ENCODE measurements at regions not wholly inside any gene's neighbourhood (a gene's known extent, or its start where the extent isn't known, plus 50 kb on each side); places are given as distances from the start of the nearest gene placed in this dataset.
"Not testable (repeated sequence)": the region's sequence is repeated elsewhere in the genome, so short reads cannot be mapped to it uniquely, and the experiment has no call there.

GRCh38 chr16:65743558-65743957 lies 621.7 kb upstream of the CDH11 start:
- Histone ChIP-seq H3K4me1 (replicated peaks in 1 of 2) (peaks cover 5 to 6% of the 10 kb centered on the region in 2 donors), H3K27ac (no peak overlapping the region), H3K4me3 (no peak overlapping the region)
- ATAC-seq (replicated peaks in 6 of 8): no peak
- in situ Hi-C loops (cut with MboI; ENCODE audit: low pct_unique_long_range_greater_than_20kb in 2 of 9, low sequenced_read_pairs in 9 of 9, unreplicated experiment in 9 of 9): no loop called here
- WGBS, 10 experiments: 20 to 100% (median 82%) methylated on average over 1 to 3 of the region's 3 CpGs; no CpG with 5 or more reads in 1 of the 10 experiments

DNA sequence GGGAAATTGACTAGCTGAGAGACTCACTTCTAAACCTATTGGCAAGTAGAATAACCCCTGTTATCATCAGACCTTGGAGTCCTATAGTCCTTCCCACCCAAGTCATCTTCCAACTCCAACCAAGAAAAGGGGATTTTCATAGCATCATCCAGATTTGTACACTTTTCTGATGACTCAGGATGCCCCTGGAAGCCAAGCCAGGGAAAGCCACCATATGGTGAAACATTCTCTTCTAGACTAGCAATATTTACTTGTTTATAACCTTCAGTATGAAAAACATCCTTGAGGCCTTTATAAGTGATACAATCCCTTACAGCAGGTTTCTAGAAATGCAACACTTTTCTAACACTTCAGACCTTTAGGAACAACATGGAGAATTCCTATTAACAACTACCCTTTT lies 618.8 kb upstream of the CDH11 start:
- no peak for ATAC-seq (replicated peaks in 6 of 8)
- in situ Hi-C loops (cut with MboI; ENCODE audit: low pct_unique_long_range_greater_than_20kb in 2 of 9, low sequenced_read_pairs in 9 of 9, unreplicated experiment in 9 of 9): no loop called here
- Histone ChIP-seq H3K4me3 (no peak overlapping the region), H3K4me1 (replicated peaks in 1 of 2) (peaks cover 3 to 4% of the 10 kb centered on the region in 2 donors), H3K27ac (no peak overlapping the region)

- Histone ChIP-seq H3K4me1 (replicated peaks in 1 of 2) (peaks cover 3 to 4% of the 10 kb centered on the region in 2 donors), H3K27ac (no peak overlapping the region), H3K4me3 (no peak overlapping the region)
- 58 to 100% (median 84%) methylated on average over 1 to 3 of the region's 3 CpGs; no CpG with 5 or more reads in 2 of the 10 experiments for WGBS, 10 experiments
- ATAC-seq (replicated peaks in 6 of 8): no peak
- in situ Hi-C loops (cut with MboI; ENCODE audit: low pct_unique_long_range_greater_than_20kb in 2 of 9, low sequenced_read_pairs in 9 of 9, unreplicated experiment in 9 of 9): no loop called here
These were observed 617.7 kb upstream of the CDH11 start for GRCh38 chr16:65739518-65739917.

DNA sequence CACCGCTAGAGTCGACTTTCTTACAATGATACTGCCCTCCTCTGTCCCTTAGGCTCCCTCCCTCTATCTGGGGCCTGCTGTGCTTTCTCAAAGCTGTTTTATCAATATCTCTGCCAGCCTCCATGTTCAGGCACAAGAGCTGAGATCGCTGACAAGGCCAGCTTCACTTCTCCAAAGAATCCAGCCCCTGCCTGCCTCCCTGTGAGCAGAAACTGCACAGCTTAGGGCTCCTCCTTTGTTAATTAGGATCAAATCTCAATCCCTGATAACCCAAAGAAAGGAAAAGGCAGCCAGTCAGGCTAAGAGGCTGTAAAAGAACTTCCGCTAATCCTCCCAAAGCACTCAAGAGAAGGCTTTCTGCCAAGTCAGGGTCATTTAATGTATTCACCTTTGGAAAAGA lies 616.0 kb upstream of the CDH11 start:
- in situ Hi-C loops (cut with MboI; ENCODE audit: low pct_unique_long_range_greater_than_20kb in 2 of 9, low sequenced_read_pairs in 9 of 9, unreplicated experiment in 9 of 9): no loop called here
- peaks cover 3 to 4% of the 10 kb centered on the region in 2 donors for H3K4me1 ChIP-seq (replicated peaks in 1 of 2)
- no peak for ATAC-seq (replicated peaks in 6 of 8)
- no peak overlapping the region for H3K4me3 ChIP-seq
- H3K27ac ChIP-seq: no peak overlapping the region
- 0 to 100% (median 67%) methylated on average over 1 to 4 of the region's 4 CpGs; no CpG with 5 or more reads in 1 of the 10 experiments for WGBS, 10 experiments

GRCh38 chr16:65735615-65736014 lies 613.8 kb upstream of the CDH11 start:
- peak in 1 of 8 experiments; percentile 62 for ATAC-seq (replicated peaks in 6 of 8)
- H3K4me1 ChIP-seq (replicated peaks in 1 of 2); H3K27ac ChIP-seq; H3K4me3 ChIP-seq; in situ Hi-C loops (cut with MboI; ENCODE audit: low pct_unique_long_range_greater_than_20kb in 2 of 9, low sequenced_read_pairs in 9 of 9, unreplicated experiment in 9 of 9): not testable (repeated sequence)

DNA sequence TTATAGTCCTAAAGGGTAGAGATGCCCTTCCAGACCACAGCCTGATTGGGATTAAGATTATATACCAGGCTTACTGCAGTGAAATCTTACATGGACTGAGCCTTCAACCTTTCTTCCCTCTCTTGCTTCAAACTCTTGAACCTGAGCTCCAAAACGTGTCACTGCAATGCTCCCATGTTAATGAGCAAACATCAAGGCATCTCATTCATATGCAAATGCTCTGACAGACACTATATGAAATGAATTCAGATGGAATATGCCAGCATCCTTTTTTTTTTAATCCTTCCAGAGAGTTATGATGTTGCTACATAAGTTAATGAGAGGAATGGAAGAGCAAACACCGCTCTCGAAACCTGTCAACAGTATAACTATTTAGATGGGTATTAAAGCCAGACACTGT lies 611.9 kb upstream of the CDH11 start:
- H3K4me1 ChIP-seq (replicated peaks in 1 of 2): peaks cover 3 to 4% of the 10 kb centered on the region in 2 donors
- whole genome bisulfite sequencing, 10 experiments: 20 to 100% (median 74%) methylated on average over 1 to 3 of the region's 3 CpGs; no CpG with 5 or more reads in 1 of the 10 experiments
- no peak overlapping the region for H3K4me3 ChIP-seq
- no peak for ATAC-seq (replicated peaks in 6 of 8)
- in situ Hi-C loops (cut with MboI; ENCODE audit: low pct_unique_long_range_greater_than_20kb in 2 of 9, low sequenced_read_pairs in 9 of 9, unreplicated experiment in 9 of 9): no loop called here
- no peak overlapping the region for H3K27ac ChIP-seq

DNA sequence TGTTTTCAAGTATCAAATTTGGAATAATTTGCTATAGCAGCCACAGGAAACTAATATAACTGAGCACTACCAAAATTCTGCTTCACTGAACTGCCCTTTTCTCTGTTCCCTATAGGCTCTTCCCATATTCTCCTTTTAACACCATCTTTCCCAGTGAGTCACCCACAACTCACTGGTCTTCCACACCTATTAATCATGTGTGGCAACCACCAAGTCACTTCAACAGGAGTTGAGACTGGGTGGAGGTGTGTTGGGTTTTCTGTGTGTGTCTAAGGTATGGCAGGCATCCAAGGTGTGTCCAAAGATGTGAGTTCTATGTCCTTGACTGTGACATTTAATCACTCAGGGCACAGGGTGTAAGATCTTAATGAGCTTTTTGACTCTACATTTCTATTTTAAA lies 610.0 kb upstream of the CDH11 start:
- in situ Hi-C loops (cut with MboI; ENCODE audit: low pct_unique_long_range_greater_than_20kb in 2 of 9, low sequenced_read_pairs in 9 of 9, unreplicated experiment in 9 of 9): no loop called here
- no peak for ATAC-seq (replicated peaks in 6 of 8)
- peaks cover 7% of the 10 kb centered on the region in 2 donors for H3K4me1 ChIP-seq (replicated peaks in 1 of 2)
- H3K4me3 ChIP-seq: no peak overlapping the region
- no peak overlapping the region for H3K27ac ChIP-seq

- no peak overlapping the region for H3K4me3 ChIP-seq
- ATAC-seq (replicated peaks in 6 of 8): no peak
- H3K4me1 ChIP-seq (replicated peaks in 1 of 2): peaks cover 7% of the 10 kb centered on the region in 2 donors
- in situ Hi-C loops (cut with MboI; ENCODE audit: low pct_unique_long_range_greater_than_20kb in 2 of 9, low sequenced_read_pairs in 9 of 9, unreplicated experiment in 9 of 9): no loop called here
- WGBS, 10 experiments: 49 to 100% (median 84%) methylated on average over 1 to 2 of the region's 2 CpGs; no CpG with 5 or more reads in 4 of the 10 experiments
- H3K27ac ChIP-seq: no peak overlapping the region
These were observed 606.8 kb upstream of the CDH11 start for GRCh38 chr16:65728652-65729051.

- Histone ChIP-seq H3K27ac (no peak overlapping the region), H3K4me3 (no peak overlapping the region), H3K4me1 (replicated peaks in 1 of 2) (peaks cover 7% of the 10 kb centered on the region in 2 donors)
- ATAC-seq (replicated peaks in 6 of 8): peak; percentile 48 to 89 (median 78)
- WGBS, 10 experiments: 4 to 50% (median 29%) methylated on average over 1 to 3 of the region's 3 CpGs; no CpG with 5 or more reads in 2 of the 10 experiments
- in situ Hi-C loops (cut with MboI; ENCODE audit: low pct_unique_long_range_greater_than_20kb in 2 of 9, low sequenced_read_pairs in 9 of 9, unreplicated experiment in 9 of 9): no loop called here
These were observed 606.3 kb upstream of the CDH11 start for GRCh38 chr16:65728167-65728566.

DNA sequence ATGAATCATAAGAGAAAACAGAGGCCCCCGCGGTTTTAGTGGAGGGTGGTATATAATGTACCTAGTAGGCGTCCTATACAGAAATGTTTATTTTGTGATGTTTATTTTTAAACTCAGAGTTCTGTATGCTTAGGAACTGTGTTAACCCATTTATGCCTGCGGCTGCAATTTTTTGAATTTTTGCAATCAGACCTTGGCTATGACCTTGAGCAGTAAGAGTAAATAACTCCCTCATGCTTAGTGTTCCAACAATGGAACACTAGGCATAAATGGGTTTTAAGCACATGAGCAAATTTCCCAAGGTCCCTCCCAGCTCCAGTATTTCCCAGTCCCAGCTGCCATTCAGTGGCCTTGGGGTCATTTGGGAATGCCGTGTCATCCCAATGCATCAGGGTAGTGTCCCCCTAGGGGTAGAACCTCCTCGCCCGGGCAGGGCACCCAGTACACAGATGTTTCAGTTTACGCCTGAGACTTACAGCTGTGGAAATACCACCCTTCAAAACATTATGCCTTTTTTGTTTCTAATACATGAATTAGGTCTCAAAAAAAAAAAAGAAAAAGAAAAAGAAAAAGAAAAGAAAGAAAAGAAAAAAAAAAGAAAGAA lies 605.8 kb upstream of the CDH11 start:
- Histone ChIP-seq H3K27ac (no peak overlapping the region), H3K4me3 (no peak overlapping the region), H3K4me1 (replicated peaks in 1 of 2) (peaks cover 7% of the 10 kb centered on the region in 2 donors)
- 27 to 93% (median 69%) methylated on average over 3 to 8 of the region's 8 CpGs for WGBS, 10 experiments
- peak in 7 of 8 experiments; percentile 20 to 74 (median 31) for ATAC-seq (replicated peaks in 6 of 8)
- in situ Hi-C loops (cut with MboI; ENCODE audit: low pct_unique_long_range_greater_than_20kb in 2 of 9, low sequenced_read_pairs in 9 of 9, unreplicated experiment in 9 of 9): no loop called here

GRCh38 chr16:65725156-65725845 lies 603.4 kb upstream of the CDH11 start:
- Histone ChIP-seq H3K27ac (no peak overlapping the region), H3K4me1 (replicated peaks in 1 of 2) (peaks cover 7% of the 10 kb centered on the region in 2 donors), H3K4me3 (no peak overlapping the region)
- in situ Hi-C loops (cut with MboI; ENCODE audit: low pct_unique_long_range_greater_than_20kb in 2 of 9, low sequenced_read_pairs in 9 of 9, unreplicated experiment in 9 of 9): no loop called here
- WGBS, 10 experiments: 49 to 100% (median 90%) methylated on average over 2 to 5 of the region's 5 CpGs
- no peak for ATAC-seq (replicated peaks in 6 of 8)

- no peak overlapping the region for H3K4me3 ChIP-seq
These were observed 600.6 kb upstream of the CDH11 start for GRCh38 chr16:65722429-65722828.

GRCh38 chr16:65717846-65718245 lies 596.0 kb upstream of the CDH11 start:
- 17 to 96% (median 72%) methylated on average over 1 to 3 of the region's 3 CpGs; no CpG with 5 or more reads in 2 of the 10 experiments for WGBS, 10 experiments
- Histone ChIP-seq H3K4me1 (replicated peaks in 1 of 2) (peaks cover 0 to 3% of the 10 kb centered on the region in 2 donors), H3K4me3 (no peak overlapping the region), H3K27ac (no peak overlapping the region)
- ATAC-seq (replicated peaks in 6 of 8): no peak
- in situ Hi-C loops (cut with MboI; ENCODE audit: low pct_unique_long_range_greater_than_20kb in 2 of 9, low sequenced_read_pairs in 9 of 9, unreplicated experiment in 9 of 9): no loop called here

More at GRCh38 chr16:65722429-65722828, 600.6 kb upstream of the CDH11 start:
- in situ Hi-C loops (cut with MboI; ENCODE audit: low pct_unique_long_range_greater_than_20kb in 2 of 9, low sequenced_read_pairs in 9 of 9, unreplicated experiment in 9 of 9): no loop called here
- 80 to 100% (median 96%) methylated on average over 1 to 7 of the region's 7 CpGs; no CpG with 5 or more reads in 2 of the 10 experiments for WGBS, 10 experiments
- Histone ChIP-seq H3K4me1 (replicated peaks in 1 of 2) (peaks cover under 1 to 3% of the 10 kb centered on the region in 2 donors), H3K27ac (no peak overlapping the region)
- no peak for ATAC-seq (replicated peaks in 6 of 8)
